ENCODE measurements at regions not wholly inside any gene's neighbourhood (a gene's known extent, or its start where the extent isn't known, plus 50 kb on each side); places are given as distances from the start of the nearest gene placed in this dataset.

DNA sequence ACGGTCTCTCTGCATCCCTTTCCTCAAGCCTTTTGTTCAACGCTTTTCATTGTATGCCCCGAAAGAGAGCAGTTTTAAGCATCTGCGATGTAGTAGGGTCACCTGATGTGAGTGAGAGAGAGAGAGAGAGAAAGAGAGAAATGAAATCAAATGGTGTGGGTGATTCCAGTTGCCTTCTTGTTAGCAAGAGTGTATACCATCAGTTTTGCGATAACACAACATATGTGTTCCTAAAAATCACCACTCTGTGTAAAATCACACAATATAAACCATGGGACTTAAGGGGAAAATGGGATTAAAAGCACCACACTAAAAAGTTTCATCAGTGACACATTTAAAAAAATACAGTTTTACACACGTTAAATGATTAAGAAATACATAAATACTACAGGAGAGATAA is 1102.7 kb upstream of the EEF2KMT start:
- H3K36me3 Mint-ChIP-seq (ENCODE audit: insufficient read depth in 2 of 2), result no peaks in the 10 kb centered on the region
- no peak for DNase-seq
- no peaks in the 10 kb centered on the region for H3K4me1 Mint-ChIP-seq (ENCODE audit: low read depth)
- ATAC-seq (replicated peaks in 1 of 2), result no peak
- H3K27ac Mint-ChIP-seq, result no peak overlapping the region
- H3K27me3 Mint-ChIP-seq (ENCODE audit: low read depth), result no peaks in the 10 kb centered on the region
- H3K4me3 Mint-ChIP-seq, result no peak overlapping the region
- H3K9me3 Mint-ChIP-seq, result peaks cover 8 to 10% of the 10 kb centered on the region in 2 donors

DNA sequence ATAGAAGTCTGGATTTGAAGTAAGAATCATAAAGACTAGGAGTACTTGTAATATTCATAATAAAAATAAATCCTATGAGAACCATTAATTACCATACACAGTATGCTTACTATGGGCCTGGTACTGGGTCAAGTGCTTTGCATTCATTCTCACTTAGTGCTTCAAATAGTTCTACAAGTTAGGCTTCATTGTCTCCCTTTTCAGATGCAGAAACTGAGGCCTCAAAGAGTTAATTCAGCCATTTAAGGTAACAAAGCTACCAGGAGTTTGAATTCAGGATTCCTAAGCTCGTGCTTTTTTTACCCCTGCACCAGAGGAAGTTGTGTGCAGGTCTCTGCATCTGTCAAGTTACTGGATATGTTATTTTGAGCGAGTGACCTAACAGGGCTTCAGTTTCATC is 1098.4 kb upstream of the EEF2KMT start:
- Mint-ChIP-seq H3K9me3 (peaks cover 13 to 17% of the 10 kb centered on the region in 2 donors), H3K27me3 (ENCODE audit: low read depth) (no peaks in the 10 kb centered on the region), H3K36me3 (ENCODE audit: insufficient read depth in 2 of 2) (peaks cover 0 to 2% of the 10 kb centered on the region in 2 donors), H3K27ac (no peak overlapping the region), H3K4me3 (no peak overlapping the region), H3K4me1 (ENCODE audit: low read depth) (no peaks in the 10 kb centered on the region)
- no peak for ATAC-seq (replicated peaks in 1 of 2)
- no peak for DNase-seq

DNA sequence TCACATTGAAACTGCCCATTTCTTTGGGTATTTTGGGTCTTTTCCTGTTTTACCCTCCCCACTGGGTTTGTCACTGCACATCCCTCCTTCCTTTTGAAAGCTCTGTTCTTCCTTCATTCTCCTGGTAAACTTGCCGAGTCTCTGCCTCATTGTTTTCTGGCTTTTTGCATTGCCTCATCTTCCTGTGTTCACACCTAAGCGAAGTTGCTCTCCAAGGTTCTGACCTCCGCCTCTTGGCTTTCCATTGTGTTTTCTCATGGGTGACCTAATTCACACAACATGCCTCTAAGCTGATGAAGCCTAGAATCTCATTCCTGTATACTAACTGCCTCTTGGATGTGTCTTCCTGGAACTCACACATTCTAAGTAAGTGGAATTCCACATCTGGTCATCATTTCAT is 1096.1 kb upstream of the EEF2KMT start:
- ATAC-seq (replicated peaks in 1 of 2) (no peak), DNase-seq (no peak)
- no peak overlapping the region for H3K4me3 Mint-ChIP-seq
- H3K4me1 Mint-ChIP-seq (ENCODE audit: low read depth), result no peaks in the 10 kb centered on the region
- H3K9me3 Mint-ChIP-seq, result peaks cover 13 to 15% of the 10 kb centered on the region in 2 donors
- no peak overlapping the region for H3K27ac Mint-ChIP-seq
- peaks cover 0 to 2% of the 10 kb centered on the region in 2 donors for H3K36me3 Mint-ChIP-seq (ENCODE audit: insufficient read depth in 2 of 2)
- no peaks in the 10 kb centered on the region for H3K27me3 Mint-ChIP-seq (ENCODE audit: low read depth)

DNA sequence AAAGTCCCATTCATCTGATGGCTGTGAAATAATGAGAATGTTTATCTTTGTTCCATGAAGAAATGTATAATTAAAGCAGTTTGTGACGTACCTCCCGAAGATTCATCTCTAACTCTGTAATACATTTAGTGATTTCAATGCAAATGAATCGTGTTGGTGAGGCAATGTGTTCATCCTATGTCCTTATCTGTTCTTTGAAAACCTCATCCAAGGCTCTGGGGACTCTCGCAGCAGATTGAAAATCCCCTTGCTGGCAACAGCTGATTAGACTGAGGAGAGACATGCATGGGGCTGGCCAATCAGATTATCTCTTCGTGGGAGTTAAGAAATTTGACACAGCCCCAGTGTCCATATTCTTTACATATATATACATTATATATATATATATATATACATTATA is 1095.4 kb upstream of the EEF2KMT start:
- H3K27me3 Mint-ChIP-seq (ENCODE audit: low read depth), result no peaks in the 10 kb centered on the region
- no peak for DNase-seq
- no peak overlapping the region for H3K4me3 Mint-ChIP-seq
- H3K9me3 Mint-ChIP-seq, result peaks cover 13 to 15% of the 10 kb centered on the region in 2 donors
- ATAC-seq (replicated peaks in 1 of 2), result no peak
- no peak overlapping the region for H3K27ac Mint-ChIP-seq
- H3K36me3 Mint-ChIP-seq (ENCODE audit: insufficient read depth in 2 of 2), result peaks cover 0 to 2% of the 10 kb centered on the region in 2 donors
- H3K4me1 Mint-ChIP-seq (ENCODE audit: low read depth), result no peaks in the 10 kb centered on the region

DNA sequence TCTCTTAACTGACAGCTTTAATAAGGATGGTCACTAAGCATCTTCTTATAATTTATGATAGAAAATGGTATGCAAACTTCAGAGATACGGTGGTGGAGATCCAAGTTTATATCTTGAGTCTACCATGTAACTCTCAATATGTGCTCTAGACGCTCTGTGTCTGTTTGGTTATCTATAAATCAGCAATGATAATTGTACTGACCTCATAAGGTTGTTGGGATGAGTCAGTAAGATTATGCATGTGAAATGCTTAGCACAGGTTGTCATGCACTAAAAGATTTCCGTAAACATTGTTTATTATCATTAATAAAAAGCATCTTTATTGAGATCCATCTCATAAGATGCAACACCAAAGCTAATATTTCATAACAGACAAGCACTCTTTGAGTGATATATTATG is 1094.9 kb upstream of the EEF2KMT start:
- H3K27ac Mint-ChIP-seq, result no peak overlapping the region
- H3K9me3 Mint-ChIP-seq, result peaks cover 13 to 15% of the 10 kb centered on the region in 2 donors
- no peaks in the 10 kb centered on the region for H3K4me1 Mint-ChIP-seq (ENCODE audit: low read depth)
- H3K36me3 Mint-ChIP-seq (ENCODE audit: insufficient read depth in 2 of 2), result peaks cover 0 to 2% of the 10 kb centered on the region in 2 donors
- DNase-seq (no peak), ATAC-seq (replicated peaks in 1 of 2) (no peak)
- no peaks in the 10 kb centered on the region for H3K27me3 Mint-ChIP-seq (ENCODE audit: low read depth)
- no peak overlapping the region for H3K4me3 Mint-ChIP-seq

DNA sequence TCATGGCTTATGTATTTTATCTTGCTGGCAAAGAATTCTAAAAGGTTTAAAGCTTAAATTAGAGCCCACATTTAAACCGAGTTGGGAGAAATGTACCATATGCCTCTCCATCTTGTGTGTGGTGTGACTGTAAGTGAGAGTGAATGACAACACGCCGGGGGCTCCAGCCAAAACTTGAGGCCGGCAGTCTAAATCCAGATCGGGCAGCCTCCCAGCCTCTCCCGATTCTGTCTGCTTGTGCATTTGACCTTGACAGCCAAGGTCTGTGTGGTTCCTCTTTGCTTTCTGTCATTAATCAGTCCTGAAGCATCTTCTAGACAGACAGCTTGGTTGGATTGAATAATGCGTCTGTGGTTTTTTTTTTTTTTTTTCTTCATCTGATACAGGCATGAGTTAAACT is 1093.2 kb upstream of the EEF2KMT start:
- peaks cover 0 to 2% of the 10 kb centered on the region in 2 donors for H3K36me3 Mint-ChIP-seq (ENCODE audit: insufficient read depth in 2 of 2)
- no peak overlapping the region for H3K4me3 Mint-ChIP-seq
- DNase-seq, result no peak
- no peak for ATAC-seq (replicated peaks in 1 of 2)
- H3K27ac Mint-ChIP-seq, result no peak overlapping the region
- no peaks in the 10 kb centered on the region for H3K27me3 Mint-ChIP-seq (ENCODE audit: low read depth)
- peaks cover 13 to 14% of the 10 kb centered on the region in 2 donors for H3K9me3 Mint-ChIP-seq
- H3K4me1 Mint-ChIP-seq (ENCODE audit: low read depth), result no peaks in the 10 kb centered on the region

DNA sequence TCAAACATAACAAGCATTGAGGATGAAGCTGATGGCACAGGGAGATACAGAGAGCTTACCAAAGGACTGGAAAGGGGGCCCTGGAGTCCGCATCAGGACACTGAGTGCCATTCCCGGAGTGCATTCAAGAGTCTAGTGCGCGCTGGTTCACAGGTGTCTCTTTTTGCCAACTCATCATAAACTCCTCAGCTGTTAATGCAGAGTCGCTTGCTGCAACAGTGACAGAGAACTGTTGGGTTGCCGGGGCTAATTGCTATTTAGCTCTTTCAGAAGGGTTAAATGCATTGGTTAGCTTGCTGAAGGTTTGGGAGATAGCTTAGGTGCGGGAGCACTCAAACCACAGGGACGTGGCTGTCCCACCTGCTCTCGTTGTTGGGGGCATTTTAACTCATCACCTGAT is 1091.6 kb upstream of the EEF2KMT start:
- H3K36me3 Mint-ChIP-seq (ENCODE audit: insufficient read depth in 2 of 2), result peaks cover 0 to under 1% of the 10 kb centered on the region in 2 donors
- H3K9me3 Mint-ChIP-seq, result peaks cover 8 to 10% of the 10 kb centered on the region in 2 donors
- H3K4me3 Mint-ChIP-seq, result no peak overlapping the region
- ATAC-seq (replicated peaks in 1 of 2) (no peak), DNase-seq (no peak)
- no peaks in the 10 kb centered on the region for H3K4me1 Mint-ChIP-seq (ENCODE audit: low read depth)
- H3K27ac Mint-ChIP-seq, result no peak overlapping the region
- H3K27me3 Mint-ChIP-seq (ENCODE audit: low read depth), result no peaks in the 10 kb centered on the region

DNA sequence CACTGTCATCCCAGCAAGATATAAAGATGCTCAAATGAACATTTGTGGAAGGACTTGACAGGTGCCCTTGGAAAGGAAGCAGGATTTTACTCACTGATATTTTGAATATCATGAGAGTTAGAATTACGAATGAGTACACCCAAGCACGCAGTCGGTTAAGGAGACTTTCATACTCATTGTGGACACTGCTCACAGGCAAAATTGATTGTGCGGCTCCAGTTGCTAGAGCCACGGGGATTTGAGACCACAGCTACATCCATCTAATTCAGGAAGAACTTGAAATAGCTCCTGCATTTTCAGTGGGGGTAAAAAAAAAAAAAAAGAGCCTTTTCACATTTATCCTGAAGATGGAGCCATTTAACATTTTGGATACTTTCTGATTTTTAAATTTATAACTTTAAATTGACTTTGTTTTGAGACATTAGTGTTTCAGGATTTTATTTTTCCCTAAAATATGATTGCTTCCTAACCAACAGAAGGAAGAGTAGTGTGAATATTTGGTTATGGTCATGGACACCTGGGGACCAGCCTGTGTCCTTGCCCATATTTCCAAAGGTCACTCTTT is 1080.1 kb upstream of the EEF2KMT start:
- ATAC-seq (replicated peaks in 1 of 2) (no peak), DNase-seq (no peak)
- Mint-ChIP-seq H3K27ac (no peak overlapping the region), H3K4me1 (ENCODE audit: low read depth) (no peaks in the 10 kb centered on the region), H3K36me3 (ENCODE audit: insufficient read depth in 2 of 2) (no peaks in the 10 kb centered on the region), H3K9me3 (peaks cover 4 to 7% of the 10 kb centered on the region in 2 donors), H3K4me3 (no peak overlapping the region), H3K27me3 (ENCODE audit: low read depth) (no peaks in the 10 kb centered on the region)

DNA sequence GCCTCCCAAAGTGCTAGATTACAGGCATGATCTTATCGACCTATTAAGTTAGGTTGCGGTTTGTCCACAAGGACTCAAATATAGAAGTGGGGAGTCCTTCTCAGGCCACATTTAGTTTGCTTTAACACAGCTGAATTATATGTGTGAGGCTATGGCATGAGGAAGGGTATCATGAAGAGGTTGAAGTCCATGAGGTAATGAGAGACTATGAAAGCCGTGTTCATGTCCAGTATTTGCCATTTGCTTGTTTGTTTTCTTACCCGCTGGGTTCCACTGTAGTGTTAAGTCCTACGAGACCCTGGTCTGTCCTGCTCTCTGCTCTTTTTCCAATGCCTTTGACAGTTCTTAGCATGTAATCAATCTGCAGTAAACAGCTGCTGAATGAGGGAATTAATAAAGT is 1072.4 kb upstream of the EEF2KMT start:
- H3K9me3 Mint-ChIP-seq, result peaks cover 5 to 13% of the 10 kb centered on the region in 2 donors
- ATAC-seq (replicated peaks in 1 of 2) (no peak), DNase-seq (no peak)
- no peak overlapping the region for H3K4me3 Mint-ChIP-seq
- no peaks in the 10 kb centered on the region for H3K36me3 Mint-ChIP-seq (ENCODE audit: insufficient read depth in 2 of 2)
- H3K27me3 Mint-ChIP-seq (ENCODE audit: low read depth), result no peaks in the 10 kb centered on the region
- H3K27ac Mint-ChIP-seq, result no peak overlapping the region
- H3K4me1 Mint-ChIP-seq (ENCODE audit: low read depth), result no peaks in the 10 kb centered on the region

DNA sequence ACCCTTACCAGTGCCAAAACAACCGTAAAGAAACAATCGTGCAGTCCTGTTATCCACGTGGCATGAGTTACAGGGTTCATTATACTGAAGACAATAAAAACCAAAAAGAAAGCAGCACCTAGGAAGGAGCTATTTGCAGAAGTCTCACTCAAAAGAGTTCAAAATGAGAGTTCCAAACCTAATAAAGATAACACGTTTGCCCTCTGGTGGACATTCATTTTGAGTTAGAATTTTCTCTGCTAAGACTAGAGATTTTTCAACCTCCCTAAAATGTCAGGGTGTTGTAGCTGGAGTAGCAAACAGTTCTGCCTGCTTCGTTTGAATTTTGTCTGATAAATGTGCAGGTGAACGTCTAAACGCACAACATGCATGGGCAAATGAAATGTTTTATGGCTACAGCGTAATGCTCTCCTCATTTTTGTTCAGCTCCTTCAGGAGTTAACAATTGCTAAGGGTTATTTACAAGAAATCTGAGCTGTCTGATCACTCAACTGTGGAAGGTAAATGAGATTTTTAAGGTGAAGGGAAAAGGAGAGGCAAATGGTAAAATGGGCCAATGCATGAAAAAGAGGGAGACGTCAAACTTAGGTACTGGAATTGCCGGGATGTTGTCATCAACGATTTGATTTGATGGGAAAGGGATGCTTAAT is 1067.9 kb upstream of the EEF2KMT start:
- Mint-ChIP-seq H3K9me3 (peaks cover 3 to 9% of the 10 kb centered on the region in 2 donors), H3K4me1 (ENCODE audit: low read depth) (no peaks in the 10 kb centered on the region), H3K4me3 (no peak overlapping the region), H3K36me3 (ENCODE audit: insufficient read depth in 2 of 2) (no peaks in the 10 kb centered on the region), H3K27ac (no peak overlapping the region), H3K27me3 (ENCODE audit: low read depth) (no peaks in the 10 kb centered on the region)
- DNase-seq (no peak), ATAC-seq (replicated peaks in 1 of 2) (no peak)

DNA sequence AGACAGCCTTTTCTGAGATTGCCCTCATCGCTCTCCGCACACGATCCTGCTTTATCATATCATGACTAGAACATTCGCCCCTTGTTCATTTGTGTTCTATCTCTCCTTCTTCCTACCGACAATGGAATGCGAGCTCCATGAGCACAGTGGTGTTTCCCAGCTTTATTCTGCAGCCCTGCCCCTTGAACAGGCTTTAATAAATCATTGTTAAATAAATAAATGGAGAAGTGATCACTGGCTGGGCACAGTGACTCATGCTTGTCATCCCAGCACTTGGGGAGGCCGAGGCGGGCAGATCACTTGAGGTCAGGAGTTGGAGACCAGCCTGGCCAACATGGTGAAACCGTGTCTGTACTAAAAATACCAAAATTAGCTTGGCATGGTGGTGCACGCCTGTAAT is 1063.3 kb upstream of the EEF2KMT start:
- Mint-ChIP-seq H3K4me3 (no peak overlapping the region), H3K27me3 (ENCODE audit: low read depth) (no peaks in the 10 kb centered on the region), H3K27ac (no peak overlapping the region), H3K9me3 (peaks cover 6 to 7% of the 10 kb centered on the region in 2 donors), H3K36me3 (ENCODE audit: insufficient read depth in 2 of 2) (no peaks in the 10 kb centered on the region), H3K4me1 (ENCODE audit: low read depth) (no peaks in the 10 kb centered on the region)
- DNase-seq (no peak), ATAC-seq (replicated peaks in 1 of 2) (no peak)

DNA sequence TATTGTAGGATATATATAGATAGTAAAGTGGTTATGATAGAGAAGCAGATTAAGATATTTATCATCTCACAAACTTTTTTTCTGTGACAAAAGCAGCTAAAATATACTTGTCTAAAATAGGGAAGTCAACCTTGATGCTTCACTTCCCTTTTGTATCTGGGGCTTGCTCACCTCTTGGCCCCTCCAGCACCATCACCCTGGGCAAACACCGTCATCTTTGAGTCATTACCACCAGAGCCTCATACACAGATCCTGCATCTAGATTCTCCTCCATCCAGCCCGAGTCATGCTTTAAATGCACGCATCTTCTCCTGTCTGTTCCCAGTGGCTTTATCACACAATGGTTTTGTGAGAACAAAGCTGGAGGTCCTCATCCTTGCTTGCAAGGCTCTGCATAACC is 1062.7 kb upstream of the EEF2KMT start:
- Mint-ChIP-seq H3K4me1 (ENCODE audit: low read depth) (no peaks in the 10 kb centered on the region), H3K27me3 (ENCODE audit: low read depth) (no peaks in the 10 kb centered on the region), H3K4me3 (no peak overlapping the region), H3K27ac (no peak overlapping the region), H3K36me3 (ENCODE audit: insufficient read depth in 2 of 2) (no peaks in the 10 kb centered on the region), H3K9me3 (peaks cover 6 to 7% of the 10 kb centered on the region in 2 donors)
- DNase-seq (no peak), ATAC-seq (replicated peaks in 1 of 2) (no peak)

DNA sequence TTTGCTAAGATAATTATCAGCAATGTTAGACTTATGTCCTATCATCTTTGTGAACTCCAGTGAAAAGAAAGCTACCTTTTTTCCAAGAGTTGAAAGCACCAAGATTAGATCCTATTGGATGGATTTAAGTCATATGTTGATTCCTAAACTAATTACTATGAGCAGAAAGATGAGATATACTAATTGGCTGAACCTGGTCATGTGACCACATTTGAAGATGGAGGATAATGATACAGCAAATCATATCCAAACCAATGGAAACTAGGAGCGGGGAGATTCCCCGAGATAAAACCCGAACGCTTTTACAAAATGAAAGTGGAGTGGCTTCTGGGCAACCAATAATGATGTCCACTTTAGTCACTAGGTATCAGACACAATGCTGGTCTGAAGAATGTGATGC is 1060.2 kb upstream of the EEF2KMT start:
- ATAC-seq (replicated peaks in 1 of 2), result no peak
- H3K4me3 Mint-ChIP-seq, result no peak overlapping the region

DNA sequence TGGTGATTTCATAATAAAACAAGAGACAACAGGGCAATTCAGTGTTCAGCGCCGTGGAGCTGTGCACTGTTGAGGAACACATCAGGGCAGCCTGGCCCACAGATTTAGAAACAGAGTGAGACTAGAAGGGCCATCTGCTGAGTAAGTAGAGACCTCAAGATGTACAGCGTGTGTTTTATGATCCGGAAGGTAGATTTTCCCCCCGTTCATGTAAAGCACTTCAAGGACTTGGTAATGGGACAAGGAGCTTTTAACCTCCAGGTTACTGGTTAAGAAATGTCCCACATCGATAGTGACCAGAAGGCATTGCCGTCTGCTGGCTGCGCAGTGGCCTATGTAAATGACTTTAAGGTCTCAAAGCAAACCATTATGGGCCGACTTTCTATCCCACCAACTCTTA is 1057.7 kb upstream of the EEF2KMT start:
- H3K27ac Mint-ChIP-seq, result no peak overlapping the region
- H3K9me3 Mint-ChIP-seq, result peaks cover 4 to 5% of the 10 kb centered on the region in 2 donors
- H3K27me3 Mint-ChIP-seq (ENCODE audit: low read depth), result no peaks in the 10 kb centered on the region
- ATAC-seq (replicated peaks in 1 of 2), result no peak
- no peaks in the 10 kb centered on the region for H3K36me3 Mint-ChIP-seq (ENCODE audit: insufficient read depth in 2 of 2)
- H3K4me1 Mint-ChIP-seq (ENCODE audit: low read depth), result no peaks in the 10 kb centered on the region
- H3K4me3 Mint-ChIP-seq, result no peak overlapping the region
- no peak for DNase-seq

More for the DNA sequence above, 1060.2 kb upstream of the EEF2KMT start:
- Mint-ChIP-seq H3K36me3 (ENCODE audit: insufficient read depth in 2 of 2) (no peaks in the 10 kb centered on the region), H3K4me1 (ENCODE audit: low read depth) (no peaks in the 10 kb centered on the region), H3K27ac (no peak overlapping the region), H3K27me3 (ENCODE audit: low read depth) (no peaks in the 10 kb centered on the region), H3K9me3 (peaks cover 7 to 8% of the 10 kb centered on the region in 2 donors)
- DNase-seq, result no peak
